ENCODE measurements at regions not wholly inside any gene's neighbourhood (a gene's known extent, or its start where the extent isn't known, plus 50 kb on each side); places are given as distances from the start of the nearest gene placed in this dataset.
"Not testable (repeated sequence)": the region's sequence is repeated elsewhere in the genome, so short reads cannot be mapped to it uniquely, and the experiment has no call there.

DNA sequence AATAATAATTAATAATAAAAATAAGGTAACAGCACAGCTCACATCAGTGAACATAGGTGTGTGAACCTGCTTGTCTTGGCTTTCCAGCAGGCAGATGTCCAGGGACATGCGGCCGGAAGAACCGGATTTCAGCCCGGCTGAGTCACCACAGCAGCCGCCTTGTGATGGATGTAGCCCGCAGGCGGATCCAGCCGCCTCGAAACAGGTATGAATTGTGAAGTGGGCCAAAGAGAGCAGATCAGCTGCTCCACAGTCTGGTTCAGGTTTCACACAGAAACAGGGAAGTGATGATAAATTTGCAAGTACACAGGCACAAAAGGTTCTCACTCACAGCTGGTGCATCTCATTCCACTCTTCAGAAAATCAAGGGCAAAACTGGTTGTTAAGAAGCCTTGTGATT is 55.1 kb downstream of the ID4 start:
- no peaks in the 10 kb centered on the region for H3K4me1 ChIP-seq (ENCODE audit: low read depth)
- no peaks in the 10 kb centered on the region for H3K36me3 ChIP-seq (ENCODE audit: low read depth)
- intact Hi-C loops (cut with DNase I, micrococcal nuclease) = no loop called here
- no peak overlapping the region for H3K4me3 ChIP-seq
- TF ChIP-seq, protein P1, sequence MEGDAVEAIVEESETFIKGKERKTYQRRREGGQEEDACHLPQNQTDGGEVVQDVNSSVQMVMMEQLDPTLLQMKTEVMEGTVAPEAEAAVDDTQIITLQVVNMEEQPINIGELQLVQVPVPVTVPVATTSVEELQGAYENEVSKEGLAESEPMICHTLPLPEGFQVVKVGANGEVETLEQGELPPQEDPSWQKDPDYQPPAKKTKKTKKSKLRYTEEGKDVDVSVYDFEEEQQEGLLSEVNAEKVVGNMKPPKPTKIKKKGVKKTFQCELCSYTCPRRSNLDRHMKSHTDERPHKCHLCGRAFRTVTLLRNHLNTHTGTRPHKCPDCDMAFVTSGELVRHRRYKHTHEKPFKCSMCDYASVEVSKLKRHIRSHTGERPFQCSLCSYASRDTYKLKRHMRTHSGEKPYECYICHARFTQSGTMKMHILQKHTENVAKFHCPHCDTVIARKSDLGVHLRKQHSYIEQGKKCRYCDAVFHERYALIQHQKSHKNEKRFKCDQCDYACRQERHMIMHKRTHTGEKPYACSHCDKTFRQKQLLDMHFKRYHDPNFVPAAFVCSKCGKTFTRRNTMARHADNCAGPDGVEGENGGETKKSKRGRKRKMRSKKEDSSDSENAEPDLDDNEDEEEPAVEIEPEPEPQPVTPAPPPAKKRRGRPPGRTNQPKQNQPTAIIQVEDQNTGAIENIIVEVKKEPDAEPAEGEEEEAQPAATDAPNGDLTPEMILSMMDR (IDR thresholded peaks at IDR 0.05) = no peak
- DNase-seq (peak in 1 of 3 donors; percentile 35), ATAC-seq (no peak)
- no peaks in the 10 kb centered on the region for H3K9me3 ChIP-seq

DNA sequence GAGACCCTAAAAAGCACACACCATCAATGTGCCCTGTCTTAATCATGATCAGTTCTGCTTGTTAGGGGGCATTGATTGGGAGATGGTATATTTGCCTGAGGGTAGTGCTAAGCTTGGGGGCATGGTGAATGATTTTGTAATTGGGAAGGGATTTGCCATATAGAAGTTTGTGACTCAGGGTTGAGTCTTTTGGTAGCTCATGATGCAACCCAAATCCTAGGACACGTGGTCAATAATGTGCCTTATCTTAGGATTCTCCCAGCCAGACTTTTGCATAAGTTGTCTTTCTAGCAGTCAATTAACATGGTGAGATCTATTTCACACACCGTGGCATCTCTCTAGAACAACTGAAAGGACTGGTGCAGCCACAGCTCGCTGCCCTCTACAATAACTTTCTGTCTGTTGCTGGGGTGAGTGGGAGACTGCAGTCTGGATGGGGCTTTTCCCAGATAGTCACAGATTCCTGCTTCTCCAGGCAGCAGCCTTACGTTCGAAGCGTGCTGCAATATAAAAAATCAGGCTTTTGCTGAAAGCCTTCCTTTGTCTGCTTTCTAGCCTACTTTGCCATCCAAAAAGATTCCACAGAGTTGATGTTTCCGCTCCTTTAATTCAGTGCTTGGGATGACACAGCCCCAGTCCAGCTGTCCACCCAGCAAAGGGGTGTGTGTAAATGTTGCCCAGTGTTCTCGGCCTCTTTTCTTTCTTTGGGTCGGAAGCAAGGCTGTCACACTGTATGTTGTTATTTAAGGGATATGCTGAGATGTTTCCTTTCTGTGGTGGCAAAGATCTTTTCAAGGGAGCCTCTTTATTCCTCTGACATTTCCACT is 58.9 kb downstream of the ID4 start:
- TF ChIP-seq, protein P1 (IDR thresholded peaks at IDR 0.05) = no peak
- DNase-seq (no peak), ATAC-seq (no peak)
- no peaks in the 10 kb centered on the region for H3K36me3 ChIP-seq (ENCODE audit: low read depth)
- intact Hi-C loops (cut with DNase I, micrococcal nuclease) = no loop called here
- H3K9me3 ChIP-seq = no peaks in the 10 kb centered on the region
- H3K4me1 ChIP-seq (ENCODE audit: low read depth) = no peaks in the 10 kb centered on the region
- H3K4me3 ChIP-seq = no peak overlapping the region

DNA sequence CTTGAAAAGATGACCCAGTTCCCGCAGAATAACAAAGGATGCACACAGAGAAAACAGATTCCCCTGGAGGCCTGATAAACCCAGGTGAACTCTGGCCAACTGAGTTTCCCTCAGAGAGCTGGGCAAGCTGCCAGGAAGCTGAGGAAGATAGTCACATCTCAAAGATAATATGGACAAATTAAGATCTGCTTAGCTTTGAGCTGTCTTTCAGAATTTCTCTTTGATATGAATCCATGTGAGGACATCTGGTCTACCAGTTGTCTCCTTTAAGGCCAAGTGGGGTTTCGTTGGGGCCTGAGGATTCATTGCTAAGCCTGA is 59.5 kb downstream of the ID4 start:
- H3K4me3 ChIP-seq = no peak overlapping the region
- no peaks in the 10 kb centered on the region for H3K4me1 ChIP-seq (ENCODE audit: low read depth)
- no peak for ATAC-seq
- no peaks in the 10 kb centered on the region for H3K9me3 ChIP-seq
- H3K36me3 ChIP-seq (ENCODE audit: low read depth) = no peaks in the 10 kb centered on the region
- TF ChIP-seq, protein P1 (IDR thresholded peaks at IDR 0.05) = no peak
- intact Hi-C loops (cut with DNase I, micrococcal nuclease) = no loop called here
- no peak for DNase-seq

DNA sequence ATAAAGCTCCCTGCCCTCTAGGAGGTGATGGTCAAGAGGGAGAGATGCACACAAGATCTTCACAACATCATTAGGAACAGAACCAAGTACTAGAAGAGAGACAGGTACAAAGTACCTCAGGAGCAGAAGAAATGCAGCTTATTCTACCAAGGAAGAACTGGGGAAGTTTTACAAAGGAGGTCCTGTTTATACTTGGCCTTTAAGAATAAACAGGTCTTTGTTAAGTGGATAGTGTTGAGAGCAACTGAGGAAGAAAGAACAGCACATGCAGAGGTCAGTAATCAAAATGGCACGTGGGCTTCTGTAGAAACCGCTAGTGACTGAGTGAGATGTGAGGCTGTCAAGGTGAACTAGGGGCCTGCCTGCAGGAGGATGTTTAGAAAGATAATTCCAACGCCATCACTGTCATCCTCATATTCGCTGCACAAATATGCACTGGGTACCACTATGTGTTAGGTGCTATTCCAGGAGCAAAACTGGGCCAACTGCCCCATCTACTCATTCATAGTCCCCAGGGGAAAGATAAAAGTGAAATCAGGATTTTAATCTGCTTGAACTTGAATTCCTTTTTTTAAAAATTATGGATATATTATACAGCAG is 61.1 kb downstream of the ID4 start:
- intact Hi-C loops (cut with DNase I, micrococcal nuclease) = no loop called here
- Histone ChIP-seq H3K9me3 (no peaks in the 10 kb centered on the region), H3K4me1 (ENCODE audit: low read depth) (no peaks in the 10 kb centered on the region), H3K36me3 (ENCODE audit: low read depth) (no peaks in the 10 kb centered on the region), H3K4me3 (no peak overlapping the region)
- TF ChIP-seq, protein P1 (IDR thresholded peaks at IDR 0.05) = no peak
- DNase-seq = no peak
- no peak for ATAC-seq

DNA sequence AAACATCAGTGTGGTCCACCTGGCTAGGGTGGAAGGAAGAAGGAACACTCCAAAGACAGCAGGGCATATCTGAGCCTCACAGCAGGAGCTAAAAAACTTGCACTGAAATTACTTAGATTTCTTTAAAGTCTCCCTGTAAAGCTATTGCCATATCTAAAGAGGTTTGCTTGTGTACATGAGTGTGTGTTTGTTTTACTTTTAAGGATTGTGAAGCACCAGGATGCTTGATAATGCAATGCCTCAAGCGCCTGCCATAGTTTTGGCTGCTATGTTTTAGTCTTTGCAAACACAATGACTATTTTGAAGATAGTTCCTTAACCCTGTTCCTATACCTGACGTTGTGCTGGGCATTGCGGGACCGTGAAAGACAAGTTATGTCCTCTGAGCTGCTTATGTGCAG is 65.0 kb downstream of the ID4 start:
- TF ChIP-seq, protein P1 (IDR thresholded peaks at IDR 0.05) = no peak
- no peaks in the 10 kb centered on the region for H3K9me3 ChIP-seq
- H3K4me1 ChIP-seq (ENCODE audit: low read depth) = no peaks in the 10 kb centered on the region
- ATAC-seq (no peak), DNase-seq (no peak)
- H3K36me3 ChIP-seq (ENCODE audit: low read depth) = no peaks in the 10 kb centered on the region
- H3K4me3 ChIP-seq = no peak overlapping the region
- intact Hi-C loops (cut with DNase I, micrococcal nuclease) = no loop called here

DNA sequence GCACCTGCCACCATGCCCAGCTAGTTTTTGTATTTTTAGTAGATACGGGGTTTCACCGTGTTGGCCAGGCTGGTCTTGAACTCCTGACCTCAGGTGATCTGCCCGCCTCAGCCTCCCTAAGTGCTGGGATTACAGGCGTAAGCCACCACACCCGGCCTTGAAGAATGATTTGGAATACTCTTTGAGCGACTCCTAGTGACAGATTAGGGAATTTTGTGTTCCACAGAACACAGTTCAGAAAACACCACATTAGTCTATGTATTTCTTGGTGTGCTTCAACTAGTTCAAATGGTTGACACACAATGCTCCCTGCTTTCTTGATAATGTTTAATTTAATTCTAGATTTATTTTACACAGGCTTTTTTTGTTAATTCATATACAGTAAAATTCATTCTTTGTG is 67.2 kb downstream of the ID4 start:
- DNase-seq; H3K4me3 ChIP-seq; ATAC-seq; H3K36me3 ChIP-seq (ENCODE audit: low read depth); H3K9me3 ChIP-seq; H3K4me1 ChIP-seq (ENCODE audit: low read depth); intact Hi-C loops (cut with DNase I, micrococcal nuclease): not testable (repeated sequence)

Measured in mucosa of descending colon (tissue), 3 donors.